ENCODE measurements at regions not wholly inside any gene's neighbourhood (a gene's known extent, or its start where the extent isn't known, plus 50 kb on each side); places are given as distances from the start of the nearest gene placed in this dataset.

GRCh38 chr17:70929226-70929625 lies 759.9 kb downstream of the KCNJ2 start:
- TF ChIP-seq CTCF (conservative IDR thresholded peaks at IDR 0.05; ENCODE audit: low read length) (no peak), EZH2phosphoT487 (IDR thresholded peaks at IDR 0.05; ENCODE audit: borderline replicate concordance) (no peak)

All from Loucy (cell line).